GM19452 (cell line): ENCODE measurements at regions not wholly inside any gene's neighbourhood (a gene's known extent, or its start where the extent isn't known, plus 50 kb on each side); places are given as distances from the start of the nearest gene placed in this dataset.

Source experiments
- ATAC-seq: cut with Tn5 transposase; IDR thresholded peaks from one replicate; pipeline ENCODE4 v1.9.1; 2021; ENCODE audit not compliant: unreplicated experiment

DNA sequence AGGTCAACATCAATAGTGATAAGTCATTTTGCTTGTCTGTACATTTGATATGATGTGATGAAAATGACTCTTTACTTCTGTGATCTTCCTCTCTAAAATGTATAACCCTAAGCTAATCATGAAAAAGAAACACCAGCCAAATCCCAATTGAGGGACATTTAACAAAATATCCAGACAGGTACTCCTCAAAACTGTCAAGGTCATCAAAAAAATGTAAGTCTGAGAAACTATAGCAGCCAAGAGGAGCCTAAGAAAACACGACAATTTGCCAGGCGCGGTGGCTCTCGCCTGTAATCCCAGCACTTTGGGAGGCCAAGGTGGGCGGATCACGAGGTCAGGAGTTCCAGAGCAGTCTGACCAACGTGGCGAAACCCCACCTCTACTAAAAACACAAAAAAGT lies 708.5 kb upstream of the ID4 start:
- ATAC-seq, result no peak

- no peak for ATAC-seq
Observed at GRCh38 chr6:19135706-19136105, 701.5 kb upstream of the ID4 start.

- no peak for ATAC-seq
Observed at GRCh38 chr6:19137505-19137904, 699.7 kb upstream of the ID4 start.

GRCh38 chr6:19142275-19142674 lies 694.9 kb upstream of the ID4 start:
- ATAC-seq, result no peak

DNA sequence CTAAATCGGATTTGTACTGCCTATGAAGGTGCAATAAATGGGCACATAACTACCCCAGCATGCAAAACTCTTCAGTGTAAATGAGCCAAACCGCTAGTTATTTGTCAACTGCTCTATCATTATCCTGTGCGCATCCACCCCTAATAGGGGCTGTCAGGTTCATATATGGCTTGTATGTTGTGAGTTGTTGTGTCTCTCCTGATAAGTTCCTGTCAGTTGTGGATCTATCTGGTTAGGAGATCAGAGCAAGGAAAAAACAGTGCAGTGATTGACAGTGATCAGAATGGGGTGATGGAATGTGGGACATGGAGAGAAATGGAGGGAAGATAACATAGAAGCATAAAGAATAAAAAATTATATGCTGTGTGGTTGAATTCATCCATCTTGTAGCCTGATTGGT lies 686.9 kb upstream of the ID4 start:
- no peak for ATAC-seq

DNA sequence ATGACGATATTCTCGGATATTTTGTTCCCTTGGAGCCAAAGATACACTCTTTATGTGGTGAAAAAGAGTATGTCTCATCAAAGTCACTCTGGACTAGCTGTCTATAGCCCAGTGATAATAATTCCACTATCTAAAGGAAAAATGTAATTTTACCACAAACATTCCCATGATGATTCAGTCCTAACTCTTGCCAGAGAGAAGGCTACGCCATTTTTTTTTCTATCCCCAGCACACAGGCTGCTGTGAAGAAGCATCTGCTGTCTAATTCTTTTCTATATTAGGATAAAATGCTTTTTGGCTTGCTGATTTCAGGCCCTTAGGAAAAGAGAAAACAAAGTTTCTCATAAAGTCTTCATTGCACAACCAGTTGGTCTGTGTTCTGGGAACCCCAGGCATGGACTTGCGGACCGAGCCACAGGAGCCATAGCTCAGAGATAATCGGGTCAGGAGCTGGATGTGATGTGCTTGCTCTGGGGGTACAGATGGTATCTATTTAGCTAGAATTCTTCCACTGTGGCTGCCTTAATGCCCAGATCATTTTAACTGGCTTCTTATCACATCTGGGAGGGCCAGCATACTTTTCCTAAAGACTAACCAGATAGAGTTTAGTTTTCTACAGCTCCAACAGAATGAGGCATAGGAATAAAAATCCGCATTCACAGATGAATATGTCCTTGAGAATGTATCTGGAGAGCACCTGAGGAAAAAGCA lies 683.7 kb upstream of the ID4 start:
- ATAC-seq, result no peak

- no peak for ATAC-seq
Observed at GRCh38 chr6:19153981-19154295, 683.2 kb upstream of the ID4 start.

DNA sequence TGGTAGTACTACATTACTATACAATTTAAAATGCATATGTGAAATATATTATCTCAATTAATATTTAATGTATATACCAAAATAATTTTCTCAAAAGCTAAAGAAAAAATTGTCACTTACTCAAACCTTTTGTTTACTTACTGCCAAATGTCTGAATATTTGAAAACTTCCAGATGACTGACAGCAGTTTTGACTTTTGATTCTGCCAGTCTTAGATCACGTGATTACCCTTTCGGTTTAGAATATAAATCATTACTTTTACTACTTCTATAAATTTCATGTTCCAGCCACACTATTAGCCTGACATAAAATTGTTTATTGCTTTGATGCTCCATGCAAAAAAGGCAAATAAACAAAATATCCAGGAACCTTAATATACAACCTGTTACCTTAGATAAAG lies 680.7 kb upstream of the ID4 start:
- ATAC-seq, result no peak

DNA sequence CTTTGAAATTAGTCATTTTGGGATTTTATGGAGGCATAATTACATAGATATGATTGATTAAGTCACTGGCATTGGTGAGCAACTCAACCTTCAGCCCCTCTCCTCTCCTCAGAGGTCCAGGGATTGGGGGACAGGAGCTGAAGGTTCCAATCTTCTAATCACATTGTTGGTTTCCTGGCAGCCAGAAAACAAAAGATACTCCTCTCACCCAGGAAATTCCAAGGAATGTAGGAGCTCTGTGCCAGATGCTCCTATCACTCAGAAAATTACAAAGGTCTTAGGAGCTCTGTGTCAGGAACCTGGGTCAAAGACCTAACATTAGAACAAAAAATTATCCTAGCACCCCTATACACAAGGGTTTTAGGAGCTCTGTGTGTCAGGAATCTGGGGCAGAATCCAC lies 679.7 kb upstream of the ID4 start:
- no peak for ATAC-seq

- ATAC-seq, result no peak
Observed at GRCh38 chr6:19158586-19158985, 678.6 kb upstream of the ID4 start.

GRCh38 chr6:19159089-19159488 lies 678.1 kb upstream of the ID4 start:
- no peak for ATAC-seq

DNA sequence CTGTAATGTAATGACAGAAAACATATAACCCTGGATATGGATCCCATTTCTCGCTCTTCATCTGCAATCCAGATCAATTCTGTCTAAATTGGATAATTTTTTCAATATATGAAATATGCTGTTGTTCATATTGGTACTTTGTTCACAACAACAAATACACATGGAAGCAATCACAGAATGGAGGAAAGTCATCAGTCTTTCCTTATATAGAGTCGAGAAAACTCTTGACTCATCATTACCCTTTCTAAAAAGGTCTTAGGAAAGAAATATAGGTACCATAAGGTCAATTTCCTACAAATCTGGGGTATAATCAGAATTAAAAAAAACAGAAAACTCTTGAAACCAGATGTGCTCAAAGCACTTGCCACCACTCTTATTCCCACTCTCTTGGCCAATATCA lies 677.6 kb upstream of the ID4 start:
- no peak for ATAC-seq

DNA sequence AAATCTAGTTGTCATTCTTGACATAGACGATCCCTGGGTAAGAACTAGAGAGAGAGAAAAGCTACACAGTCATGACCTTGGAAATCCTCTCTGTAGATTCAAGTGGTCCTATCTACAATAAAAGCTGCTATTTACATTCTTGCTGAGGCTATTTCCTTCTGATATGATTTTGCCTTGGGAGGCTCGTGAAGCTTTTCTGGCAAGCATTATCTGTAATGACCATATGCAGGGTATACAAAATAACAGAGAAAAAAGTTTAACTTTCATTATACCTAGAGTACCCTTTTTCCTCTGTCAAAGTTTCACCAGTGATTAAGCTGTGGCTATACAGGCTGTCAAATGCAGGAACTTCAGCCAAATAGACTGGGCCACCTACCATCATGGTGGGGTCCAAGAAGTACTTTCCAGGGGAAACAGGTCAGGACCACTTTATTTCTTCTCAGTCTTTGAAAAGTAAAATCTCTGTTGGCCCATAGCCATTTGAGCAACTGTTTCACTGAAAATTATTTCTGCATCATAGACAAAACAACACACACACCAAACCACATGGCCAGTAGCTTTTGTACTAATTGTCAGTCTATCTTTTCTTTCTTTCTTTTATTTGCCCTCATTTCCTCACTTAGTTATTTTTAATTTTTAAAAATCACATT lies 677.0 kb upstream of the ID4 start:
- no peak for ATAC-seq

DNA sequence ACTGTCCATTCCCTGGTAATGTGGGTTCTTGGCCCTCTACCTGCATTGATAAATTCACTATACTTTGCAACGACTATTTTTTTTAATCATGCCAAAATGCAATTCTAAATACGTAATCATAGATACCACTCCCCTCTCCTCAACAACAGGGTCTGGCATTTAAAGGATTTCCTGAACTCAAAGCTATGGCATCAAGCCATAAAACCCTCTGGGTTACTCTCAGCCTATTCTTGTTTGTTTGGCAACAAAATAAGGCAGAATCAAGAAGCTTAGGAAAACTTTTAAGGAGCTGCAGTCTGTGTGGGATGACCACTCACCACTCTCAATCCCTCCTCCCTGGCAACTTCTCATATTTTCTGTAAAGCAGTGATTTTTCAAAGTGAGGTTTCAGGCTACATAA lies 669.9 kb upstream of the ID4 start:
- no peak for ATAC-seq

GRCh38 chr6:19169366-19169765 lies 667.8 kb upstream of the ID4 start:
- ATAC-seq, result no peak

- no peak for ATAC-seq
Observed at GRCh38 chr6:19175023-19175422, 662.1 kb upstream of the ID4 start.

GRCh38 chr6:19180348-19181072 lies 656.7 kb upstream of the ID4 start:
- no peak for ATAC-seq

GRCh38 chr6:19181211-19181610 lies 656.0 kb upstream of the ID4 start:
- no peak for ATAC-seq

- no peak for ATAC-seq
Observed at GRCh38 chr6:19193624-19194023, 643.5 kb upstream of the ID4 start.

DNA sequence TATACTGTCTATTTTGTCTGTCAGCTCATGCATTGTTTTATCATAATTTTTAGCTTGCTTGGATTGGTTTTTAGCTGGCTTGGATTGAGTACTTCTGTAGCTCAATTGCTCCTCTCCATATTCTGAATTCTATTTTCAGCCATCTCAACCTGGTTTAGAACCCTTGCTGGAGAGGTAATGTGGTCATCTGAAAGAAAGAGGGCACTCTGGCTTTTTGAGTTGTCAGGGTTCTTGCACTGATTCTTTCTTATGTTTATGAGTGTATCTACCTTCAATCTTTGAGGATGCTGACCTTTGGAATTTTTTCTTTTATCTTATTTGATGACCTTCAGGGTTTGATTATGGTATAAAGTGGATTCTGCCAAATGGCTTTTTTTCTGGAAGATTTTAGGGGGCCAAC lies 632.7 kb upstream of the ID4 start:
- no peak for ATAC-seq

GRCh38 chr6:19205076-19205475 lies 632.1 kb upstream of the ID4 start:
- no peak for ATAC-seq

GRCh38 chr6:19209202-19209601 lies 628.0 kb upstream of the ID4 start:
- ATAC-seq, result no peak
